ENCODE measurements at regions not wholly inside any gene's neighbourhood (a gene's known extent, or its start where the extent isn't known, plus 50 kb on each side); places are given as distances from the start of the nearest gene placed in this dataset.

GRCh38 chr11:119992171-119993051 lies 145.5 kb downstream of the TRIM29 start:
- Histone ChIP-seq H3K27ac (ENCODE audit: low read depth, low read length) (no peak overlapping the region), H3K36me3 (ENCODE audit: insufficient read depth, low read length) (no peaks in the 10 kb centered on the region), H3K79me2 (ENCODE audit: control insufficient read depth, insufficient read depth, low read length, unreplicated experiment) (no peaks in the 10 kb centered on the region), H3K4me3 (ENCODE audit: low read depth, low read length) (no peak overlapping the region), H2AFZ (ENCODE audit: low read length, unreplicated experiment) (no peak overlapping the region), H3K4me1 (ENCODE audit: control insufficient read depth, insufficient read depth, low read length, unreplicated experiment) (no peaks in the 10 kb centered on the region), H3K27me3 (ENCODE audit: insufficient read depth, low read length) (peaks cover 68% of the 10 kb centered on the region)

DNA sequence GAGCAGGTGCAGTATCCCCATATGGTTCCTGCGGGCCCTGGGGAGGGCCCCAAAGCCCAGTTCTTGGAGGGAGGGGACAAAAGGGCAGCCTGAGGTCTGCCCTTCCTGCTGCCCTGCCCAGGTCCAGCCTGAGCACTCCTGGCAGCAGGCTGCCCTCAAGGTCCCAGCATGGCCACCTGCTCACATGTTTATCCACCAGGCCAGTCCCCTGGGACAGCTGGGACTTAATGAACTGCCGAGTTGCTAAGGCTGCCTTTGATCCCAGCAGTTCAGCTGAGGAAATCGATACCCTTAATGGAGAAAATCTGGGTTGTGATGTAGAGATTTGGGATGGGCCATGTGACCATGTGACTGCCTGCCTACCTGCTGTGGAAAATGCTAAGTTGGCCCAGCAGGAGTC lies 146.2 kb downstream of the TRIM29 start:
- H3K79me2 ChIP-seq (ENCODE audit: control insufficient read depth, insufficient read depth, low read length, unreplicated experiment): no peaks in the 10 kb centered on the region
- H2AFZ ChIP-seq (ENCODE audit: low read length, unreplicated experiment): no peak overlapping the region
- H3K27me3 ChIP-seq (ENCODE audit: insufficient read depth, low read length): peaks cover 71% of the 10 kb centered on the region
- no peaks in the 10 kb centered on the region for H3K36me3 ChIP-seq (ENCODE audit: insufficient read depth, low read length)
- no peak overlapping the region for H3K4me3 ChIP-seq (ENCODE audit: low read depth, low read length)
- no peaks in the 10 kb centered on the region for H3K4me1 ChIP-seq (ENCODE audit: control insufficient read depth, insufficient read depth, low read length, unreplicated experiment)
- no peak overlapping the region for H3K27ac ChIP-seq (ENCODE audit: low read depth, low read length)

DNA sequence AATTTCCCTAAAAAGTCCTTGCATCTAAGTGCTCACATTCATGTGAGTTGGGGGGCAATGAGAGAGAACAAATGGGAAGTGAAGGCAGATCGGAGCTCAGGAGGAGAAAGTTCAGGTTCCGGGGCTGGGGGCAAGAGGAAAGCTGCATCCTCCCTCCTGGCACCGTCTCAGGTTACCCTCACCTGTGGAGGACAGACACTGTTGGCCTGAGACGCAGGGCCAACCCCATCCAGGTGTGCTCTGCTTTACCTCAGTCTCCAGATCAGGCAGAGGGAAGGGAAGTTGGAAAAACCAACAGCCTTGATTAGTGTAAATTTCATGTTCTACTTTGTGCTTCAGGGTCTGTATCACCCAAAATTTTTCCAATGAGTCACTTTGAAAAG lies 146.9 kb downstream of the TRIM29 start:
- peaks cover 74% of the 10 kb centered on the region for H3K27me3 ChIP-seq (ENCODE audit: insufficient read depth, low read length)
- H3K4me1 ChIP-seq (ENCODE audit: control insufficient read depth, insufficient read depth, low read length, unreplicated experiment): no peaks in the 10 kb centered on the region
- H3K79me2 ChIP-seq (ENCODE audit: control insufficient read depth, insufficient read depth, low read length, unreplicated experiment): no peaks in the 10 kb centered on the region
- H3K36me3 ChIP-seq (ENCODE audit: insufficient read depth, low read length): no peaks in the 10 kb centered on the region
- no peak overlapping the region for H2AFZ ChIP-seq (ENCODE audit: low read length, unreplicated experiment)
- no peak overlapping the region for H3K4me3 ChIP-seq (ENCODE audit: low read depth, low read length)
- H3K27ac ChIP-seq (ENCODE audit: low read depth, low read length): no peak overlapping the region

DNA sequence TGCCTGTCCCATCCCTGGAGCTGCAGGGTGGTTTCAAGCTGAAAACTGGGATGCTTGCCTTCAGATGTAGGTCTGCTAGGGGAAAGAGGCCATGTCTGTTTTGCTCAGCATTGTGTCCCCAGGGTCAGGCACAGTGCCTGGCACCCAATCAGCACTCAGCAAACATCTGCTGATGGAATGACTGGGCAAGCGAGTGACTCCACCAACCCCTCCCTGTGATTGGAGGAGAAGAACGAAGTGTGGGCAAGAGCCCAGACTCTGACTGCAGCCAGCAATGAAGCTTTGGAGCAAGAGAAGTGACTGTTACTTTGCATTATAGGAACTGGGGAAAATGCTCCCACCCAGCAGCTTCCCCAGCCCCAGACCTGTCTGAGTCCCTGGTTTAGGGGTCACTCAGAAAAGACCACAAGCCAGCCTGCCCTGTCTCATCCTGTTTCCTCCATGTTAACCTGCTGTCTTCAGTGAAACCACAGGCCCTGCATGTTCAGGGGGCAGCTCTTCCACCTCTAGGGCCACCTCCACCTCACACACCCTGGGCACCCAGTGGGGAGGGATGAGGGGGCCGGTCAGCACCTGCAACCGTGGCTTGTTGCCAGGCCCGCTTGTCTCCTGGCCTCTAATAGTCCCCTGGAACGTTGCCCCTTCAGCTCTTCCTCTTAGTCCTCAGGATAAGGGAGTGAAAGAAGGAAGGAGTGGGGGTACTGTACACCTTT lies 147.4 kb downstream of the TRIM29 start:
- H3K79me2 ChIP-seq (ENCODE audit: control insufficient read depth, insufficient read depth, low read length, unreplicated experiment): no peaks in the 10 kb centered on the region
- no peak overlapping the region for H2AFZ ChIP-seq (ENCODE audit: low read length, unreplicated experiment)
- H3K36me3 ChIP-seq (ENCODE audit: insufficient read depth, low read length): no peaks in the 10 kb centered on the region
- H3K4me3 ChIP-seq (ENCODE audit: low read depth, low read length): no peak overlapping the region
- H3K27ac ChIP-seq (ENCODE audit: low read depth, low read length): no peak overlapping the region
- peaks cover 78% of the 10 kb centered on the region for H3K27me3 ChIP-seq (ENCODE audit: insufficient read depth, low read length)
- H3K4me1 ChIP-seq (ENCODE audit: control insufficient read depth, insufficient read depth, low read length, unreplicated experiment): no peaks in the 10 kb centered on the region

DNA sequence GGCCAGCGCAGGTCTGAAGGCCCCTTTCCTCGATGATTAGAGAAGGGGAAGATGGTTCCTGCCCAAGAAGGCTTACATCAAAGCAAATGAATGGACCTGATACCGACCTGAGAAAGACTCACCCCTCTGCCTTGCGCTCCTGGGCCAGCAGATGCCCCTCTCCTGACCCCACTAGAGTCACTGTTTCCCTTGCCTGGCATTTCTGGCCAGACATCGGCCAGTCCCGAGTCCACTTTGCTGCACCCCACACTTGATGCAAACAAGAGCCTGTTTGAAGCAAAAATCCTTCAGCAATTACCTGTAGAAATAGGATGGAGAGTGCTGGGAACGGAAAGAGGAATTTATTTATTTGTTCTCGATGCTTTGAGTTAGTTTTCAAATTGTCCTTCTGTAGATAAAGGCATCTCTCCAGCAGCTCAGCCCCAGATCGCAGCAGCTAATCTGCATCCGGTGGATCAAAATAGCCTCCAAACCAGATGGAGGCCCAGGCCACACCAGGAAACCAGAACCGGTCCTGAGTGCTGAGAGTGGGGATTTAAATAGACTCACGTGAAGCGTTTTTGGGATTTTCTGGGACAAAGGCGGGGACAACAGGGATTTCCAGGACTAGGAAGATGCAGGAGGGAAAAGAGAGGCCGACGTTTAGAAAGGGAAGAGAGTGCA lies 148.6 kb downstream of the TRIM29 start:
- Histone ChIP-seq H3K27me3 (ENCODE audit: insufficient read depth, low read length) (peaks cover 79% of the 10 kb centered on the region), H3K4me1 (ENCODE audit: control insufficient read depth, insufficient read depth, low read length, unreplicated experiment) (no peaks in the 10 kb centered on the region), H2AFZ (ENCODE audit: low read length, unreplicated experiment) (no peak overlapping the region), H3K4me3 (ENCODE audit: low read depth, low read length) (no peak overlapping the region), H3K79me2 (ENCODE audit: control insufficient read depth, insufficient read depth, low read length, unreplicated experiment) (no peaks in the 10 kb centered on the region), H3K36me3 (ENCODE audit: insufficient read depth, low read length) (no peaks in the 10 kb centered on the region), H3K27ac (ENCODE audit: low read depth, low read length) (no peak overlapping the region)

GRCh38 chr11:119985551-119985950 lies 152.4 kb downstream of the TRIM29 start:
- H3K27me3 ChIP-seq (ENCODE audit: insufficient read depth, low read length): peaks cover 91% of the 10 kb centered on the region
- no peak overlapping the region for H3K27ac ChIP-seq (ENCODE audit: low read depth, low read length)
- no peaks in the 10 kb centered on the region for H3K36me3 ChIP-seq (ENCODE audit: insufficient read depth, low read length)
- no peak overlapping the region for H2AFZ ChIP-seq (ENCODE audit: low read length, unreplicated experiment)
- no peaks in the 10 kb centered on the region for H3K4me1 ChIP-seq (ENCODE audit: control insufficient read depth, insufficient read depth, low read length, unreplicated experiment)
- no peaks in the 10 kb centered on the region for H3K79me2 ChIP-seq (ENCODE audit: control insufficient read depth, insufficient read depth, low read length, unreplicated experiment)
- H3K4me3 ChIP-seq (ENCODE audit: low read depth, low read length): no peak overlapping the region

DNA sequence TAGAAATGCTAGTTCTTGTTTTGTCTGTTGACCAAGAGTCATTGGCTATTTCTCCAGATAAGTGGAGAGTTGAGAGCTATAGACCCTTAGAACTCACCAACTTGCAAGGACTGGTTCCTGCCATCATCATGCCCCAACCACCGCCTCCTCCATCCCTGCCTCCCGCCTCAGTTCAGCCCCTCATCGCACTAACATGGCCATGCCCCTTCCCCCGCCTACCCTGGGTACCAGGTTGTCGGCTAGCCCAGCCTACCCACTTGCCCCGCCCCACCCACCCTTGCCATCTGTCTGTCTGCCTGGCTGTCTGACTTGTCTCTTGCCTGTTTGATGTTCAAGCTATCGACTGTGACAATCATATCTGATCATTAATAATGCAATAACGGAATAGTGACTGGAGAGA lies 154.1 kb downstream of the TRIM29 start:
- Histone ChIP-seq H2AFZ (ENCODE audit: low read length, unreplicated experiment) (no peak overlapping the region), H3K4me3 (ENCODE audit: low read depth, low read length) (no peak overlapping the region), H3K36me3 (ENCODE audit: insufficient read depth, low read length) (no peaks in the 10 kb centered on the region), H3K27me3 (ENCODE audit: insufficient read depth, low read length) (peaks cover 89% of the 10 kb centered on the region), H3K4me1 (ENCODE audit: control insufficient read depth, insufficient read depth, low read length, unreplicated experiment) (no peaks in the 10 kb centered on the region), H3K27ac (ENCODE audit: low read depth, low read length) (no peak overlapping the region), H3K79me2 (ENCODE audit: control insufficient read depth, insufficient read depth, low read length, unreplicated experiment) (no peaks in the 10 kb centered on the region)

- no peaks in the 10 kb centered on the region for H3K79me2 ChIP-seq (ENCODE audit: control insufficient read depth, insufficient read depth, low read length, unreplicated experiment)
- H3K36me3 ChIP-seq (ENCODE audit: insufficient read depth, low read length): no peaks in the 10 kb centered on the region
- H3K27ac ChIP-seq (ENCODE audit: low read depth, low read length): no peak overlapping the region
- no peak overlapping the region for H3K4me3 ChIP-seq (ENCODE audit: low read depth, low read length)
- H2AFZ ChIP-seq (ENCODE audit: low read length, unreplicated experiment): no peak overlapping the region
- H3K4me1 ChIP-seq (ENCODE audit: control insufficient read depth, insufficient read depth, low read length, unreplicated experiment): no peaks in the 10 kb centered on the region
- H3K27me3 ChIP-seq (ENCODE audit: insufficient read depth, low read length): peaks cover 84% of the 10 kb centered on the region
These were observed 154.6 kb downstream of the TRIM29 start for GRCh38 chr11:119983240-119983732.

DNA sequence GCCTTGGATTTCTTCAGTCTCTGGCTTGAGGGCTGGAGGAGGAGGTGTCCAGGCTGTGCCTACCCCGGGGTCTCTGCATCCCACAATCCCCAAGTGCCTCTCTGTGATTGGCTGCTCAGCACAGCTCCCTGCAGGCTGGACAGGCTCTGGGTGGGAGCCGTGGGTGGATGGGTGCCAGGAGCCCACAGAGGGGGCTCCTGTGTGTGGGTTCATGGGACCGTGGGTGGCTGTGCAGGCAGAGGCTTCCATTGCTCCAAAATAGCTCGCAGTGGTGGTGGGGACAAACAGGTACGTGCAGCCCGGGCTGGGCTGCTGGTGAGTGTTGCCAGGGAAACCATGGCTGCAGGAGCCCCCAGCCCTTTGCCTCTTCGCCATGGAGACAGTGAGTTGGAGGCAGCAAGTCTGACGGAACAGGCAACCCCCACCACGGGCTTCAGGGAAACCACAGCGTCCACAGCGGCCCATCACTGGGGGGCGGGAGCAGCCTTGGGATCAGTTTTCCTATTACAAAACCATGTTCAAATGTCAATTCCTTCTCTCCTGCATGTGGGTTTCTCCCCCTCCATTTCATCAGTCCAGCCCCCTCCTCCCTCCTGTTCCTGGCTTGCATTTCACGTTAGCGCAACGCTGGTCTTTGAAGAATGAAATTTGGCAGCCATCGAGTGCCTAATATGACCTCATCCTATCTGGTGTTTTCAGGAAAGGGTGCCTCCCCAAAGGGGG lies 155.2 kb downstream of the TRIM29 start:
- no peak overlapping the region for H2AFZ ChIP-seq (ENCODE audit: low read length, unreplicated experiment)
- H3K79me2 ChIP-seq (ENCODE audit: control insufficient read depth, insufficient read depth, low read length, unreplicated experiment): no peaks in the 10 kb centered on the region
- H3K27me3 ChIP-seq (ENCODE audit: insufficient read depth, low read length): peaks cover 78% of the 10 kb centered on the region
- H3K27ac ChIP-seq (ENCODE audit: low read depth, low read length): no peak overlapping the region
- H3K36me3 ChIP-seq (ENCODE audit: insufficient read depth, low read length): no peaks in the 10 kb centered on the region
- H3K4me1 ChIP-seq (ENCODE audit: control insufficient read depth, insufficient read depth, low read length, unreplicated experiment): no peaks in the 10 kb centered on the region
- H3K4me3 ChIP-seq (ENCODE audit: low read depth, low read length): no peak overlapping the region

DNA sequence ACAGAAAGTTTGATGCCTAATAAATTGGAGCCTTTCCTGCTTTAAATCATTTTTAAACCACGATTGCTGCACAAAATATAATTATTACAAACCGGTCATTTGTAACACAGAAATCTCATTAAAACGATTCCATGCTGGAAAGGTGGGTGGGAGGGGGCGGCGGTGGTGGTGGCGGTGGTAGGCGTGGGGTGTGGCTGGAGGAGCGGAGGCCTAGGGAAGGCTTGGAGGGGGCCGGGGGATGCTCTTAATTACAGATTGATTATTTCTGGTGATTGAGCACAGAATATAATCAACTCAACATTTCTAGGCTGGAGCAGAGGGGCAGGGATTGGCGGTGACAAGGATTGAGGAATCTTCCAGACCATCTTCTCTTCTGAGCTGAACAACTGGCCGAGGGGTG lies 157.5 kb downstream of the TRIM29 start:
- H3K4me3 ChIP-seq (ENCODE audit: low read depth, low read length): no peak overlapping the region
- no peaks in the 10 kb centered on the region for H3K36me3 ChIP-seq (ENCODE audit: insufficient read depth, low read length)
- no peaks in the 10 kb centered on the region for H3K4me1 ChIP-seq (ENCODE audit: control insufficient read depth, insufficient read depth, low read length, unreplicated experiment)
- H3K27ac ChIP-seq (ENCODE audit: low read depth, low read length): no peak overlapping the region
- peaks cover 82% of the 10 kb centered on the region for H3K27me3 ChIP-seq (ENCODE audit: insufficient read depth, low read length)
- H2AFZ ChIP-seq (ENCODE audit: low read length, unreplicated experiment): no peak overlapping the region
- no peaks in the 10 kb centered on the region for H3K79me2 ChIP-seq (ENCODE audit: control insufficient read depth, insufficient read depth, low read length, unreplicated experiment)

All from ACC112 (cell line).